ENCODE measurements at regions not wholly inside any gene's neighbourhood (a gene's known extent, or its start where the extent isn't known, plus 50 kb on each side); places are given as distances from the start of the nearest gene placed in this dataset.

- DNase-seq (ENCODE audit: low spot score), result no peak
Observed at GRCh38 chr7:97466999-97467740, 264.7 kb upstream of the TAC1 start.

- no peak for DNase-seq (ENCODE audit: low spot score)
Observed at GRCh38 chr7:97468493-97468892, 263.4 kb upstream of the TAC1 start.

- no peak for DNase-seq (ENCODE audit: low spot score)
Observed at GRCh38 chr7:97470726-97471125, 261.2 kb upstream of the TAC1 start.

GRCh38 chr7:97471491-97471890 is 260.4 kb upstream of the TAC1 start:
- DNase-seq (ENCODE audit: low spot score), result no peak

GRCh38 chr7:97479740-97480290 is 252.1 kb upstream of the TAC1 start:
- DNase-seq (ENCODE audit: low spot score), result no peak

- no peak for DNase-seq (ENCODE audit: low spot score)
Observed at GRCh38 chr7:97480772-97481390, 251.0 kb upstream of the TAC1 start.

- no peak for DNase-seq (ENCODE audit: low spot score)
Observed at GRCh38 chr7:97495487-97495886, 236.4 kb upstream of the TAC1 start.

GRCh38 chr7:97499204-97499603 is 232.7 kb upstream of the TAC1 start:
- peak; percentile 54 for DNase-seq (ENCODE audit: low spot score)

GRCh38 chr7:97503367-97504094 is 228.4 kb upstream of the TAC1 start:
- no peak for DNase-seq (ENCODE audit: low spot score)

- no peak for DNase-seq (ENCODE audit: low spot score)
Observed at GRCh38 chr7:97506728-97507127, 225.2 kb upstream of the TAC1 start.

- no peak for DNase-seq (ENCODE audit: low spot score)
Observed at GRCh38 chr7:97512441-97513207, 219.3 kb upstream of the TAC1 start.

GRCh38 chr7:97513326-97513725 is 218.6 kb upstream of the TAC1 start:
- no peak for DNase-seq (ENCODE audit: low spot score)

GRCh38 chr7:97541188-97541587 is 190.7 kb upstream of the TAC1 start:
- no peak for DNase-seq (ENCODE audit: low spot score)

- peak; percentile 26 for DNase-seq (ENCODE audit: low spot score)
Observed at GRCh38 chr7:97555857-97556421, 175.9 kb upstream of the TAC1 start.

- DNase-seq (ENCODE audit: low spot score), result no peak
Observed at GRCh38 chr7:97565665-97566064, 166.2 kb upstream of the TAC1 start.

- DNase-seq (ENCODE audit: low spot score), result no peak
Observed at GRCh38 chr7:97573065-97573464, 158.8 kb upstream of the TAC1 start.

- peak; percentile 11 for DNase-seq (ENCODE audit: low spot score)
Observed at GRCh38 chr7:97576043-97576442, 155.8 kb upstream of the TAC1 start.

- DNase-seq (ENCODE audit: low spot score), result no peak
Observed at GRCh38 chr7:97578225-97578624, 153.7 kb upstream of the TAC1 start.

GRCh38 chr7:97580205-97580604 is 151.7 kb upstream of the TAC1 start:
- DNase-seq (ENCODE audit: low spot score), result no peak

GRCh38 chr7:97595439-97595838 is 136.4 kb upstream of the TAC1 start:
- DNase-seq (ENCODE audit: low spot score), result no peak

- no peak for DNase-seq (ENCODE audit: low spot score)
Observed at GRCh38 chr7:97601931-97602457, 129.9 kb upstream of the TAC1 start.

GRCh38 chr7:97620495-97620894 is 111.4 kb upstream of the TAC1 start:
- DNase-seq (ENCODE audit: low spot score), result no peak

All from iPS-NIHi11 (cell line).